Endothelial cell of umbilical vein (primary cell): ENCODE measurements at regions not wholly inside any gene's neighbourhood (a gene's known extent, or its start where the extent isn't known, plus 50 kb on each side); places are given as distances from the start of the nearest gene placed in this dataset.

Experiments
- CTCF ChIP-seq, 2 donors: IDR thresholded peaks; 1 replicate in 1 of 2; 2 replicates in 1 of 2; pipeline ENCODE4 v1.5.1; 2011; ENCODE audit warnings: low read length in 2 of 2, mild to moderate bottlenecking in 2 of 2, moderate library complexity in 2 of 2, control low read depth in 1 of 2, inconsistent platforms in 1 of 2, low read depth in 1 of 2; ENCODE audit not compliant: insufficient read depth in 1 of 2; ENCODE audit errors: extremely low read depth in 1 of 2
- EZH2 ChIP-seq: IDR thresholded peaks from 2 replicates; pipeline ENCODE4 v1.6.1; 2012; ENCODE audit warnings: borderline replicate concordance, low read depth, mild to moderate bottlenecking, moderate library complexity, low read length, inconsistent platforms; ENCODE audit not compliant: severe bottlenecking
- POLR2A ChIP-seq: IDR thresholded peaks from 2 replicates; pipeline ENCODE4 v1.6.1; 2012; ENCODE audit warnings: low read depth, mild to moderate bottlenecking, control low read depth, low read length
- POLR2AphosphoS5 ChIP-seq: IDR thresholded peaks from 2 replicates; pipeline ENCODE4 v1.6.1; 2012; ENCODE audit warnings: low read depth, mild to moderate bottlenecking, control low read depth, low read length, moderate library complexity; ENCODE audit not compliant: insufficient read depth

GRCh38 chr5:121426153-121426552 is 425.5 kb upstream of the FTMT start:
- TF ChIP-seq CTCF (IDR thresholded peaks at IDR 0.05; ENCODE audit: extremely low read depth in 1 of 2, insufficient read depth in 1 of 2, low read depth in 1 of 2, low read length in 2 of 2) (no peak), POLR2AphosphoS5 (no peak), EZH2 (no peak), POLR2A (no peak)
